Stimulated activated naive CD8-positive, alpha-beta T cell treated with anti-CD3 and anti-CD28 coated beads, Interleukin-15, amount 100 ng/mL, for 72 hours (primary cell): ENCODE measurements at regions not wholly inside any gene's neighbourhood (a gene's known extent, or its start where the extent isn't known, plus 50 kb on each side); places are given as distances from the start of the nearest gene placed in this dataset.

ENCODE experiments used
- ATAC-seq: fragments of 150-1000 bp; cut with Tn5 transposase; 2 replicates; pipeline ENCODE4 v1.10.0; 2021; ENCODE audit warnings: mild to moderate bottlenecking, moderate library complexity
- DNase-seq, 2 donors: peaks; one replicate each; pipeline ENCODE4 v3.0.0; 2021 to 2022
- H3K27ac Mint-ChIP-seq, 2 donors: one replicate each; pipeline ENCODE4 v1.8.0; 2022; ENCODE audit warnings: mild to moderate bottlenecking in 2 of 2, mixed read lengths in 2 of 2, moderate library complexity in 2 of 2
- H3K27me3 Mint-ChIP-seq: one replicate; pipeline ENCODE4 v1.8.0; 2022; ENCODE audit warnings: mixed read lengths
- H3K4me1 Mint-ChIP-seq: one replicate; pipeline ENCODE4 v1.8.0; 2022; ENCODE audit warnings: mild to moderate bottlenecking, mixed read lengths
- H3K4me3 Mint-ChIP-seq, 2 donors: one replicate each; pipeline ENCODE4 v1.8.0; 2022; ENCODE audit warnings: mild to moderate bottlenecking in 2 of 2, mixed read lengths in 2 of 2, moderate library complexity in 1 of 2
- H3K9me3 Mint-ChIP-seq, 2 donors: one replicate each; pipeline ENCODE4 v1.8.0; 2022; ENCODE audit warnings: mixed read lengths in 2 of 2

DNA sequence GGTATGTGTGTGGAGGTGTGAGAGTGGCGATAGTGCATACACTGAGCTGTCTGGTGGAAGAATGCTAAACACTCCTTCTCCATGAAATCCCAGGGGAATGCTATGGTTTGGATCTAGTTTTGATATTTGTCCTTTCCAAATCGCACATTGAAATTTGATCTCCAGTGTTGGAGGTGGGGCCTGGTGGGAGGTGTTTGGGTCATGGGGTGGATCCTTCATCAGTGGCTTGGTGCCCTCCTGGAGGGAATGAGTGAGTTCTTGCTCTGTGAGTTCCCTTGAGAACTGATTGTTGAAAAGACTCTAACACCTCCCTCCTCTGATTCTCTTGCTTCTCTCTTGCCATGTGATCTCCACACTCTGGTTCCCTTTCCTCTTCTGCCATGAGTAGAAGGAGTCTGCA is 114.1 kb upstream of the HHIP start:
- Mint-ChIP-seq H3K27me3 (no peaks in the 10 kb centered on the region), H3K4me3 (no peak overlapping the region), H3K27ac (no peak overlapping the region), H3K4me1 (no peaks in the 10 kb centered on the region), H3K9me3 (no peaks in the 10 kb centered on the region)
- ATAC-seq (peak; percentile 39), DNase-seq (no peak)

- peaks cover 0 to 5% of the 10 kb centered on the region in 2 donors for H3K9me3 Mint-ChIP-seq
- no peaks in the 10 kb centered on the region for H3K4me1 Mint-ChIP-seq
- ATAC-seq (no peak), DNase-seq (no peak)
- H3K27ac Mint-ChIP-seq, result no peak overlapping the region
- no peaks in the 10 kb centered on the region for H3K27me3 Mint-ChIP-seq
- H3K4me3 Mint-ChIP-seq, result no peak overlapping the region
Observed at GRCh38 chr4:144547678-144548298, 98.2 kb upstream of the HHIP start.

DNA sequence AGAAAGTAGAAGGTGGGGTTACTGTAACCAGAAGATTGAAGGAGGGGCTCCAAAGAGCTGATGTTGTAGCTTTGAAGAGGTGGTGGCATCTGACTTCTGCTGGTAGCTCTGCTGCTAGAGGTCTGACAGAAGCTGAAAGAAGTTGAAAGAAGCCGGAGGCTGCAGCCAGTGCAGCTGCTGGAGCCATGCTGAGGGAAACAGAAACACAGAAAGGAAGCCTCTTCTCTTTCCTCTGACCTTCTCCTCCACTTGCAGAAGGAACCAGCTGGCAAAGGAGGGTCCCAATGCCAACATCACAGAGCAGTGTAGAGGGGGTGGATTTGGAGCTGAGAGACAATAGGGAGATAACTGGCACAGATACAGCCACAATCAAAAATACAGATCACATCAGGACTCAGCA is 89.3 kb upstream of the HHIP start:
- H3K9me3 Mint-ChIP-seq, result no peaks in the 10 kb centered on the region
- H3K4me3 Mint-ChIP-seq, result no peak overlapping the region
- ATAC-seq, result peak; percentile 20
- no peaks in the 10 kb centered on the region for H3K4me1 Mint-ChIP-seq
- DNase-seq, result no peak
- H3K27ac Mint-ChIP-seq, result no peak overlapping the region
- peaks cover 6% of the 10 kb centered on the region for H3K27me3 Mint-ChIP-seq

DNA sequence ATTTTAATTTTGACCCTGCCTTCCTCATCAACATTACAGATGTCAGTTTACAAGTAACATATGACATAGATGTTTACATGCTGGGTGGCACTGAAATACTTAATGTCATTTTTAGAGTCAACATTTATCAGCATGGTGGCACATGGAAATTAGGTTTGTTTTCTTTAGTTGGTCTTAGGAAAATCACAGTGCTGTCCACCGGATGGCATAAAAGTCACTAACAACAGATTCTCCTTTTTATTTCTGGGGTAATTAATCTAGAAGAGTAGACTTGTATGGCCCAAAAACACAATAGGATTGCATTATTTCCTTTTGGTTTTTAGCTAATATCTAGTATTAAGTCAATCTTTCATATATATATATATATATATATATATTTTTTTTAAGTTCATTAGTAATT is 88.6 kb upstream of the HHIP start:
- H3K9me3 Mint-ChIP-seq, result no peaks in the 10 kb centered on the region
- no peak overlapping the region for H3K27ac Mint-ChIP-seq
- H3K4me1 Mint-ChIP-seq, result no peaks in the 10 kb centered on the region
- H3K27me3 Mint-ChIP-seq, result peaks cover 10% of the 10 kb centered on the region
- DNase-seq (no peak), ATAC-seq (no peak)
- H3K4me3 Mint-ChIP-seq, result no peak overlapping the region

DNA sequence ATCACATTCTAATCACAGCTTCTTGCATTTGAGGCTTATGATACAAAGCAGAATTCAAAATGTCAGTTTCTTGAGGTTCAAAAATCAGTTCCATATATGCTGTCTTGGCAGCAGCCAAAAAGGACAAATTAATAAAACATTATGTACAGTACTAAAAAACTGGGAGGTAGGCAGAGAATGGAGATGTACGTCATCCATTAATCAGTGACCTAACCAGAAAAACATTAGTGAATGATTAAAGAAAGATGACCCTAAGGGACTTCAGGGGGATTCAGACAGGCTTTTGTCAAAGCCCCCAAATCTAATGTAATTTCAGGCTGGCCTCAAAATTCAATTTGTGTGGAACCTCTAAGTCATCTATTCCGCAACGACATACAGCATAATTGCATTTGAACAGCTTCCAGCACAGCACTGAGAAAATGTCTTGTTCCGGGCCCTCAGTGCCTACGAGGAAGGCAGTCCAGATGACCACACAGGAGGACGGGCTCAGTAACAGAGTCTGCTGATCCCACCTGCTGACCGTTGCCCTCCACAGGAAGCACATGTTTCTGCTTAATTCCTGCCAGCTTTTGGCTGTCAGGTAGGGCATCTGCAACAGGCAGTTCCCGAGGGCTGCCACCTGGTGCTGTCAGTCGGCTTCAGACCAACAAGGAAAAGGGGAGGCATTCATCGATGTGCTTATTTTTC is 83.8 kb upstream of the HHIP start:
- H3K9me3 Mint-ChIP-seq, result no peaks in the 10 kb centered on the region
- DNase-seq, result no peak
- no peak overlapping the region for H3K4me3 Mint-ChIP-seq
- ATAC-seq, result no peak
- no peaks in the 10 kb centered on the region for H3K4me1 Mint-ChIP-seq
- peaks cover 15% of the 10 kb centered on the region for H3K27me3 Mint-ChIP-seq
- H3K27ac Mint-ChIP-seq, result no peak overlapping the region

GRCh38 chr4:144564358-144564757 is 81.6 kb upstream of the HHIP start:
- ATAC-seq, result no peak
- peaks cover 14% of the 10 kb centered on the region for H3K27me3 Mint-ChIP-seq
- H3K9me3 Mint-ChIP-seq, result no peaks in the 10 kb centered on the region
- H3K27ac Mint-ChIP-seq, result no peak overlapping the region
- H3K4me1 Mint-ChIP-seq, result no peaks in the 10 kb centered on the region
- DNase-seq, result no peak
- no peak overlapping the region for H3K4me3 Mint-ChIP-seq

GRCh38 chr4:144565527-144566195 is 80.3 kb upstream of the HHIP start:
- no peak overlapping the region for H3K27ac Mint-ChIP-seq
- no peak for ATAC-seq
- no peaks in the 10 kb centered on the region for H3K4me1 Mint-ChIP-seq
- DNase-seq, result no peak
- H3K9me3 Mint-ChIP-seq, result no peaks in the 10 kb centered on the region
- no peak overlapping the region for H3K4me3 Mint-ChIP-seq
- peaks cover 9% of the 10 kb centered on the region for H3K27me3 Mint-ChIP-seq

DNA sequence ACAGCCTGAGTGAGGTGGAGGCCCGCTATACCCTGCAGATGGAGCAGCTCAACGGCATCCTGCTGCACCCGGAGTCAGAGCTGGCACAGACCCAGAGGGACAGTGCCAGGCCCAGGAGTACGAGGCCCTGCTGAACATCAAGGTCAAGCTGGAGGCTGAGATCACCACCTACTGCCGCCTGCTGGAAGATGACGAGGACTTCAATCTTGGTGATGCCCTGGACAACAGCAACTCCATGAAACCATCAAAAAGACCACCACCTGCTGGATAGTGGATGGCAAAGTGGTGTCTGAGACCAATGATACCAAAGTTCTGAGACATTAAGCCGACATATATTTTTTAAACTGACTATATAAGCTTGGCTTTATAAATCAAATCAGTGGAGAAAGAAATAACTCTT is 73.3 kb upstream of the HHIP start:
- no peak overlapping the region for H3K4me3 Mint-ChIP-seq
- no peak for DNase-seq
- no peak for ATAC-seq
- no peak overlapping the region for H3K27ac Mint-ChIP-seq
- no peaks in the 10 kb centered on the region for H3K27me3 Mint-ChIP-seq
- H3K9me3 Mint-ChIP-seq, result no peaks in the 10 kb centered on the region
- no peaks in the 10 kb centered on the region for H3K4me1 Mint-ChIP-seq

DNA sequence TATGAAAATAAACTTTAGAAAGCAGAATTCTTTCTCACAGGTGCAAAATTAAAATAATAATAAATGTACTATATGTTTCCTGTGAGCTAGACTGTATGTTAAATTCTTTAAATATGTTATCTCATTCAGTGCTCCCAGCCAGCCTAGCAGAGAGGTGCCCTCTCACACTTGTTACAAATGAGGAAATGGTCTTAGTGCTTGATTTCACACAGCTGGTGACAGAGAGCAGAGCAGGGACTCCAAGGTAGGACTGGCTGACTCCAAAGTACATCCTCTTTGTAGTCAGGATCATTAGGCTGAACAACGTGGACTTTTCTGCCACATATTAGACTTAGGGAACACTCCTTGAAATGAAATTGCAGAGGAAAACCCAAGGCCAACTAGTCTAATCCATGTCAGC is 72.0 kb upstream of the HHIP start:
- no peaks in the 10 kb centered on the region for H3K9me3 Mint-ChIP-seq
- H3K4me1 Mint-ChIP-seq, result no peaks in the 10 kb centered on the region
- no peaks in the 10 kb centered on the region for H3K27me3 Mint-ChIP-seq
- DNase-seq (no peak), ATAC-seq (no peak)
- H3K27ac Mint-ChIP-seq, result no peak overlapping the region
- no peak overlapping the region for H3K4me3 Mint-ChIP-seq

- Mint-ChIP-seq H3K4me1 (no peaks in the 10 kb centered on the region), H3K27ac (no peak overlapping the region), H3K9me3 (no peaks in the 10 kb centered on the region), H3K4me3 (no peak overlapping the region), H3K27me3 (no peaks in the 10 kb centered on the region)
- no peak for ATAC-seq
- DNase-seq, result no peak
Observed at GRCh38 chr4:144574509-144574908, 71.4 kb upstream of the HHIP start.

- no peak for ATAC-seq
- no peak overlapping the region for H3K27ac Mint-ChIP-seq
- DNase-seq, result no peak
Observed at GRCh38 chr4:144575181-144575580, 70.8 kb upstream of the HHIP start.

DNA sequence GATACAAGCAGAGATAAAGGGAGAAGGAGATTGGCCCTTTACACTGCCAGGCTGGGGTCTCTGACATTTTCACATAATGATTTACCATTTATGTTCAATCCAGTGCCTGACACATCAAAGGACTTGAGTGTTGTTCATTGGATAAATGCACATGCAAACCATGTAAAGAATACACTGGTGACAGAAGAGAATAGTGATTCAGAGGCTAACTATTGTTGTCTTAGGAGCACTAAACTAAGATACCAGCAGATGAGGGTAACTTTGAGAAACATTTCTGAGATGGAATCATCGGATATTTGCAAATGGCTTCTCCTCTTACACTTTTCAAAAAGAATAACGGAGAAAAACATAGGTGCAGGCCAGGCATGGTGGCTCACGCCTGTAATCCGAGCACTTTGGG is 67.3 kb upstream of the HHIP start:
- ATAC-seq (no peak), DNase-seq (no peak)
- H3K9me3 Mint-ChIP-seq, result no peaks in the 10 kb centered on the region
- no peak overlapping the region for H3K4me3 Mint-ChIP-seq
- no peaks in the 10 kb centered on the region for H3K4me1 Mint-ChIP-seq
- H3K27ac Mint-ChIP-seq, result no peak overlapping the region
- peaks cover 5% of the 10 kb centered on the region for H3K27me3 Mint-ChIP-seq

More at GRCh38 chr4:144575181-144575580, 70.8 kb upstream of the HHIP start:
- H3K4me1 Mint-ChIP-seq, result no peaks in the 10 kb centered on the region
- no peaks in the 10 kb centered on the region for H3K27me3 Mint-ChIP-seq
- no peak overlapping the region for H3K4me3 Mint-ChIP-seq
- no peaks in the 10 kb centered on the region for H3K9me3 Mint-ChIP-seq

DNA sequence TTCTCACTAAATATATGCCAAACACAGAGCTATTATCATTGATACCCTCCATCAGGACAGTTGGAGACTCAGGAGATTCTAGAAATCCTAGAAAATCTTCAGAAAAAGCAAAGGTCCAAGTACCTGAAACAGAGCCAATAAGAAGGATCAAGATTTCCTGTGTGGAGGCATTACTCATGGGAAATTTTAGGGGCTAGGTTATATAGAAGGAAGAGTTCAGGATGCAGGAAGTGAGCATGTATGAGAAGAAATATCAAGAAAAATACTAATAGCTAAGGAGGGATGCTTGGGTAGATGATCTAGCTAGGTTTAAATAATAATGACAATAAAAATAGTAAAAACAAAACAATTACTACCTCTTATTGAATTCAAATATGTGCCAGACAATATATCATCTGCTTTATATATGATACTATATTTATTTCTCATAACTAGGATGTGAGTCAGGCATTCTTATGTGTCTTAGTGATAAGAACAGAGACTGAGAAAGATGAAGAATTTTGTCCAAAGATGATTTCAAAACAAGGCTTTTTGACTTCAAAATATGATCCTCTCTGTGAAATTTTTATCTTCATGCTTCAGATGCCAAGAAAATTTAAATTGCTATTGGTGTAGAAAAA is 66.4 kb upstream of the HHIP start:
- H3K4me1 Mint-ChIP-seq, result no peaks in the 10 kb centered on the region
- DNase-seq, result no peak
- H3K4me3 Mint-ChIP-seq, result no peak overlapping the region
- H3K27me3 Mint-ChIP-seq, result peaks cover 5% of the 10 kb centered on the region
- H3K9me3 Mint-ChIP-seq, result no peaks in the 10 kb centered on the region
- H3K27ac Mint-ChIP-seq, result no peak overlapping the region
- no peak for ATAC-seq

- H3K9me3 Mint-ChIP-seq, result no peaks in the 10 kb centered on the region
- peaks cover 5% of the 10 kb centered on the region for H3K27me3 Mint-ChIP-seq
- no peaks in the 10 kb centered on the region for H3K4me1 Mint-ChIP-seq
- no peak for DNase-seq
- H3K4me3 Mint-ChIP-seq, result no peak overlapping the region
- no peak overlapping the region for H3K27ac Mint-ChIP-seq
- no peak for ATAC-seq
Observed at GRCh38 chr4:144580430-144580829, 65.5 kb upstream of the HHIP start.

DNA sequence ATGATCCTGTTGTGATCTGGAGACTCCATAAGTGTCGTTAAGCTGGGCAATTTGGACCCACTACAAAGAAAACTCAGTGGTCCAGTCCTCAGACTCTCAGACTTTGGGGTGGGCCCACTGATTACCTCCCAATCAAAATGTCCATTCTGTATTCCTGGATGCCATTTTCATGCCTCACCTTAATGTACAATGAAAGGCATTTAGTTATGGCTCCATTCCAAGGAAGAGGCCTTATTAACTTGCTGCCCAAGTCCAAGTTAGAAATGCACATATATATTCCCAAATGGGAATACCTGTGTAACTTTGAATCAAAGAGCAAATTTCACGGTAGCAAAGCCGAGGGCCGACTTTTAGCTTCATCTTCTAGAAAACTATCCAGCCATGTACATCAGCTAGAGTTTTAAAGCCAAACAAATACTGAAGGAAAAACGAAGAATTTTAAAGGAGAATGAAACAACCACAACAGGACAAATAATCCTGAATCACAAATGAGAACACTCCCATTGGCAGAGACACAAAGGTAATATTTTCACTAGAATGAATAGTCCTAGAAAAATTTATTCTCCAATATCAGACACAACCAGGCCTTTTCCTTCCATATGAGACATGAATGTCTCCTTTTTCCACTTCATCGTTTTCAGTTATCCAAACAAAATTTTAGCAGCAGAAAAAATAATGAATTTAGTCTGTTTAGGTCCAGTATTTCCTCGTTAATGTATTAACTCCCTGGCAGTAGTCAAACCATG is 63.7 kb upstream of the HHIP start:
- Mint-ChIP-seq H3K9me3 (peaks cover 1 to 4% of the 10 kb centered on the region in 2 donors), H3K27ac (no peak overlapping the region), H3K4me3 (no peak overlapping the region), H3K4me1 (no peaks in the 10 kb centered on the region), H3K27me3 (peaks cover 5% of the 10 kb centered on the region)
- ATAC-seq, result no peak
- DNase-seq, result no peak
